ENCODE measurements at regions not wholly inside any gene's neighbourhood (a gene's known extent, or its start where the extent isn't known, plus 50 kb on each side); places are given as distances from the start of the nearest gene placed in this dataset.

- H2AFZ ChIP-seq (ENCODE audit: control insufficient read depth, low read length), result no peak overlapping the region
- H3K4me3 ChIP-seq (ENCODE audit: control insufficient read depth in 2 of 3, extremely low read depth in 1 of 3, insufficient read depth in 2 of 3, low read depth in 1 of 3, low read length in 3 of 3), result no peak overlapping the region
- H3K79me2 ChIP-seq (ENCODE audit: control insufficient read depth, insufficient read depth, low read length), result no peaks in the 10 kb centered on the region
- no peak overlapping the region for H3K9ac ChIP-seq (ENCODE audit: control insufficient read depth, extremely low read depth, insufficient read depth, low read length)
- H3K27me3 ChIP-seq (ENCODE audit: control insufficient read depth, extremely low read depth, insufficient read depth, low read length), result no peaks in the 10 kb centered on the region
- no peaks in the 10 kb centered on the region for H4K20me1 ChIP-seq (ENCODE audit: control insufficient read depth, extremely low read depth, insufficient read depth, low read length)
- TF ChIP-seq EZH2 (IDR thresholded peaks at IDR 0.05; ENCODE audit: low read length), result no peak
- TF ChIP-seq, protein P1, sequence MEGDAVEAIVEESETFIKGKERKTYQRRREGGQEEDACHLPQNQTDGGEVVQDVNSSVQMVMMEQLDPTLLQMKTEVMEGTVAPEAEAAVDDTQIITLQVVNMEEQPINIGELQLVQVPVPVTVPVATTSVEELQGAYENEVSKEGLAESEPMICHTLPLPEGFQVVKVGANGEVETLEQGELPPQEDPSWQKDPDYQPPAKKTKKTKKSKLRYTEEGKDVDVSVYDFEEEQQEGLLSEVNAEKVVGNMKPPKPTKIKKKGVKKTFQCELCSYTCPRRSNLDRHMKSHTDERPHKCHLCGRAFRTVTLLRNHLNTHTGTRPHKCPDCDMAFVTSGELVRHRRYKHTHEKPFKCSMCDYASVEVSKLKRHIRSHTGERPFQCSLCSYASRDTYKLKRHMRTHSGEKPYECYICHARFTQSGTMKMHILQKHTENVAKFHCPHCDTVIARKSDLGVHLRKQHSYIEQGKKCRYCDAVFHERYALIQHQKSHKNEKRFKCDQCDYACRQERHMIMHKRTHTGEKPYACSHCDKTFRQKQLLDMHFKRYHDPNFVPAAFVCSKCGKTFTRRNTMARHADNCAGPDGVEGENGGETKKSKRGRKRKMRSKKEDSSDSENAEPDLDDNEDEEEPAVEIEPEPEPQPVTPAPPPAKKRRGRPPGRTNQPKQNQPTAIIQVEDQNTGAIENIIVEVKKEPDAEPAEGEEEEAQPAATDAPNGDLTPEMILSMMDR (optimal IDR thresholded peaks at IDR 0.05 in 1 of 3, IDR thresholded peaks at IDR 0.05 in 1 of 3, conservative IDR thresholded peaks at IDR 0.05 in 1 of 3; ENCODE audit: extremely low read depth in 1 of 3, insufficient read depth in 2 of 3, low read length in 3 of 3), result no peak
- no peaks in the 10 kb centered on the region for H3K4me1 ChIP-seq (ENCODE audit: control insufficient read depth, extremely low read depth, insufficient read depth, low read length)
- no peaks in the 10 kb centered on the region for H3K36me3 ChIP-seq (ENCODE audit: control insufficient read depth in 2 of 2, extremely low read depth in 1 of 2, insufficient read depth in 2 of 2, low read length in 2 of 2)
- FAIRE-seq (no peak), DNase-seq (ENCODE audit: low read depth, low spot score) (no peak)
- peaks cover 2% of the 10 kb centered on the region for H3K9me3 ChIP-seq (ENCODE audit: control insufficient read depth, low read depth, low read length)
- dilution Hi-C loops (cut with MboI; ENCODE audit: extremely low pct_ligation_motif_present, low sequenced_read_pairs), result no loop called here
- H3K27ac ChIP-seq (ENCODE audit: control insufficient read depth, insufficient read depth, low read length), result no peak overlapping the region
- H3K9me1 ChIP-seq (ENCODE audit: control insufficient read depth, extremely low read depth, insufficient read depth, low read length), result no peaks in the 10 kb centered on the region
- H3K4me2 ChIP-seq (ENCODE audit: control insufficient read depth, extremely low read depth, insufficient read depth, low read depth, low read length), result no peak overlapping the region
These were observed 237.5 kb upstream of the SYT4 start for GRCh38 chr18:43514747-43515146.

- DNase-seq (ENCODE audit: low read depth, low spot score) (no peak), FAIRE-seq (no peak)
- no peak overlapping the region for H3K27ac ChIP-seq (ENCODE audit: control insufficient read depth, insufficient read depth, low read length)
- no peak for TF ChIP-seq EZH2 (IDR thresholded peaks at IDR 0.05; ENCODE audit: low read length)
- TF ChIP-seq, protein P1 (optimal IDR thresholded peaks at IDR 0.05 in 1 of 3, IDR thresholded peaks at IDR 0.05 in 1 of 3, conservative IDR thresholded peaks at IDR 0.05 in 1 of 3; ENCODE audit: extremely low read depth in 1 of 3, insufficient read depth in 2 of 3, low read length in 3 of 3), result peak in 1 of 3 experiments; percentile 6
- peaks cover 2% of the 10 kb centered on the region for H3K9me3 ChIP-seq (ENCODE audit: control insufficient read depth, low read depth, low read length)
- H3K4me1 ChIP-seq (ENCODE audit: control insufficient read depth, extremely low read depth, insufficient read depth, low read length), result no peaks in the 10 kb centered on the region
- H3K36me3 ChIP-seq (ENCODE audit: control insufficient read depth in 2 of 2, extremely low read depth in 1 of 2, insufficient read depth in 2 of 2, low read length in 2 of 2), result no peaks in the 10 kb centered on the region
- H3K9me1 ChIP-seq (ENCODE audit: control insufficient read depth, extremely low read depth, insufficient read depth, low read length), result no peaks in the 10 kb centered on the region
- H3K9ac ChIP-seq (ENCODE audit: control insufficient read depth, extremely low read depth, insufficient read depth, low read length), result no peak overlapping the region
- H4K20me1 ChIP-seq (ENCODE audit: control insufficient read depth, extremely low read depth, insufficient read depth, low read length), result no peaks in the 10 kb centered on the region
- no peaks in the 10 kb centered on the region for H3K27me3 ChIP-seq (ENCODE audit: control insufficient read depth, extremely low read depth, insufficient read depth, low read length)
- no peak overlapping the region for H3K4me3 ChIP-seq (ENCODE audit: control insufficient read depth in 2 of 3, extremely low read depth in 1 of 3, insufficient read depth in 2 of 3, low read depth in 1 of 3, low read length in 3 of 3)
- dilution Hi-C loops (cut with MboI; ENCODE audit: extremely low pct_ligation_motif_present, low sequenced_read_pairs), result no loop called here
- no peaks in the 10 kb centered on the region for H3K79me2 ChIP-seq (ENCODE audit: control insufficient read depth, insufficient read depth, low read length)
- H3K4me2 ChIP-seq (ENCODE audit: control insufficient read depth, extremely low read depth, insufficient read depth, low read depth, low read length), result no peak overlapping the region
- H2AFZ ChIP-seq (ENCODE audit: control insufficient read depth, low read length), result no peak overlapping the region
These were observed 238.2 kb upstream of the SYT4 start for GRCh38 chr18:43515481-43515880.

Data from keratinocyte (primary cell).